Calu3 (cell line): ENCODE measurements at regions not wholly inside any gene's neighbourhood (a gene's known extent, or its start where the extent isn't known, plus 50 kb on each side); places are given as distances from the start of the nearest gene placed in this dataset.

Source experiments
- BruUV-seq: library from RNA; stranded (reverse); fragments of 400-500 nt; replicated peaks from 2 replicates; lab custom pipeline; 2021; lab: Mats Ljungman, UMichigan
- CTCF ChIA-PET: fragments of 300-600 bp; sonication (Branson Sonifier 250); formaldehyde crosslinking; loops from one replicate; lab custom pipeline; 2022; ENCODE audit warnings: antibody characterized with exemption; lab: Charles Lee
- DNase-seq: peaks from one replicate; pipeline ENCODE4 v3.0.0; 2022
- H3K27ac Mint-ChIP-seq: one replicate; pipeline ENCODE4 v1.8.0; 2022; ENCODE audit warnings: mixed read lengths; ENCODE audit not compliant: unreplicated experiment
- H3K27me3 Mint-ChIP-seq: one replicate; pipeline ENCODE4 v1.8.0; 2022; ENCODE audit warnings: mixed read lengths; ENCODE audit not compliant: unreplicated experiment
- H3K36me3 Mint-ChIP-seq: one replicate; pipeline ENCODE4 v1.8.0; 2022; ENCODE audit warnings: mild to moderate bottlenecking, moderate library complexity, mixed read lengths; ENCODE audit not compliant: insufficient read depth, unreplicated experiment
- H3K4me1 Mint-ChIP-seq: one replicate; pipeline ENCODE4 v1.8.0; 2022; ENCODE audit warnings: mild to moderate bottlenecking, low read depth, mixed read lengths; ENCODE audit not compliant: unreplicated experiment
- H3K4me3 Mint-ChIP-seq: one replicate; pipeline ENCODE4 v1.8.0; 2022; ENCODE audit warnings: mild to moderate bottlenecking, low read depth, moderate library complexity, mixed read lengths; ENCODE audit not compliant: unreplicated experiment
- H3K9me3 Mint-ChIP-seq: one replicate; pipeline ENCODE4 v1.8.0; 2022; ENCODE audit warnings: low read depth, mixed read lengths; ENCODE audit not compliant: unreplicated experiment
- intact Hi-C: fragments of 100-400 bp; cut with micrococcal nuclease; formaldehyde crosslinking; loops from one replicate; pipeline ENCODE4 v1.10.0; 2022; ENCODE audit not compliant: unreplicated experiment
- TF ChIP-seq, protein P1 (sequence below): fragments of 200-600 bp; IDR thresholded peaks from one replicate; pipeline ENCODE4 v1.8.0; 2022; ENCODE audit warnings: antibody characterized with exemption; ENCODE audit not compliant: unreplicated experiment

DNA sequence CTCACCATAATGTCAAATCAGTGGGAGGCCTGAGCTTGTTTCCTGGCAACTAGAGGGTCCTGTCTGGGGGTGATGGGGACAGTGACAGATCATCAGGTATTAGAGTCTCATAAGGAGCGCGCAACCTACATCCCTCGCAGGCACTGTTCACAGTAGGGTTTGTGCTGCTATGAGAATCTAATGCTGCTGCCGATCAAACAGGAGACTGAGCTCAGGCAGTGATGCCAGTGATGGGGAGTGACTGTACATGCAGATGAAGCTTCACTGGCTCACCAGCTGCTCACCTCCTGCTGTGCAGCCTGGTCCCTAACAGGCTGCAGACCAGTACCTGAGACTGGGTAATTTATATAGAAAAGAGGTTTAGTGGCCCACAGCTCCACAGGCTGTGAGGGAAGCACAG is 147.3 kb downstream of the TTLL2 start:
- TF ChIP-seq, protein P1, sequence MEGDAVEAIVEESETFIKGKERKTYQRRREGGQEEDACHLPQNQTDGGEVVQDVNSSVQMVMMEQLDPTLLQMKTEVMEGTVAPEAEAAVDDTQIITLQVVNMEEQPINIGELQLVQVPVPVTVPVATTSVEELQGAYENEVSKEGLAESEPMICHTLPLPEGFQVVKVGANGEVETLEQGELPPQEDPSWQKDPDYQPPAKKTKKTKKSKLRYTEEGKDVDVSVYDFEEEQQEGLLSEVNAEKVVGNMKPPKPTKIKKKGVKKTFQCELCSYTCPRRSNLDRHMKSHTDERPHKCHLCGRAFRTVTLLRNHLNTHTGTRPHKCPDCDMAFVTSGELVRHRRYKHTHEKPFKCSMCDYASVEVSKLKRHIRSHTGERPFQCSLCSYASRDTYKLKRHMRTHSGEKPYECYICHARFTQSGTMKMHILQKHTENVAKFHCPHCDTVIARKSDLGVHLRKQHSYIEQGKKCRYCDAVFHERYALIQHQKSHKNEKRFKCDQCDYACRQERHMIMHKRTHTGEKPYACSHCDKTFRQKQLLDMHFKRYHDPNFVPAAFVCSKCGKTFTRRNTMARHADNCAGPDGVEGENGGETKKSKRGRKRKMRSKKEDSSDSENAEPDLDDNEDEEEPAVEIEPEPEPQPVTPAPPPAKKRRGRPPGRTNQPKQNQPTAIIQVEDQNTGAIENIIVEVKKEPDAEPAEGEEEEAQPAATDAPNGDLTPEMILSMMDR: no peak
- Mint-ChIP-seq H3K9me3 (no peaks in the 10 kb centered on the region), H3K27me3 (peaks cover 54% of the 10 kb centered on the region), H3K27ac (no peak overlapping the region), H3K36me3 (no peaks in the 10 kb centered on the region), H3K4me3 (no peak overlapping the region), H3K4me1 (peaks cover 14% of the 10 kb centered on the region)
- intact Hi-C loops: no loop called here
- DNase-seq: no peak
- BruUV-seq: no TSS peak
- CTCF ChIA-PET: no interaction called here

DNA sequence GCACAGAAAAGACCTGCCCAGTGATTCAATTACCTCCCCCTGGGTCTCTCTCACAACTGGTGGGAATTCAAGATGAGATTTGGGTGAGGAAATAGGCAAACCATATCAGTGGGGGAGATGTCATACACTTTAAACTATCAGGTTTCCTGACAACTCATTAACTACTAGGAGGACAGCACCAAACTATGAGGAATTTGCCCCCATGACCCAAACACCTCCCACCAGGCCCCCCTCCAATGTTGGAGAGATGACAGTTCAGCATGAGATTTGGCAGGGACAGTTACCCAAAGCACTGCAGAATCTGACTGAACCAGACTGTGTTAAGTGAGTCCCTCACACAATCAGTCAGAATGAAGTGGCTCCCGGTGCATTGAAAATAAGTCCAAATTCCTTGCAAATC is 148.0 kb downstream of the TTLL2 start:
- Mint-ChIP-seq H3K27me3 (peaks cover 52% of the 10 kb centered on the region), H3K4me1 (peaks cover 14% of the 10 kb centered on the region), H3K27ac (no peak overlapping the region), H3K9me3 (no peaks in the 10 kb centered on the region), H3K4me3 (no peak overlapping the region), H3K36me3 (no peaks in the 10 kb centered on the region)
- DNase-seq: no peak
- TF ChIP-seq, protein P1: no peak
- intact Hi-C loops: no loop called here
- BruUV-seq: no TSS peak
- CTCF ChIA-PET: no interaction called here

DNA sequence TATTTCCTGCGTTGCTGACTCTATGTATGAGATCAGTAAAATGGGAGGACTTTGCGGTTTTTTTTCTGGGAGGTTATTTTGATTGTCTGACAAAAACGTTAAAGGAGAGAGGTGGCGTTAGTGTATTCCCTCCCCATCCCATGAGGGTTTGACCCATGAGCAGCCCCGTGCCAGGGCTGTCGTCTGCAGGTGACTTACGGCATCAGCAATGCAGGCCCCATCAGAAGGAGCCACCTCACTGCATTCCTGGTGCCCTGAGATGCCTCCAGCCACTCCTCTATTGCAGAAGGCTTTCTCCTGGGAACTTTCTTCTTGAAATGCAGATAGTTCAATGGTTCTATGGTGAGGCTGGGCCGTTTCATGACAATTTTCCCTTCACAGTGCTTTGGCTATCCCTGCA is 149.3 kb downstream of the TTLL2 start:
- no peak overlapping the region for H3K4me3 Mint-ChIP-seq
- intact Hi-C loops: no loop called here
- H3K27ac Mint-ChIP-seq: no peak overlapping the region
- no TSS peak for BruUV-seq
- no peaks in the 10 kb centered on the region for H3K9me3 Mint-ChIP-seq
- DNase-seq: no peak
- CTCF ChIA-PET: interaction anchor here (2.7 kb wide), 1 partner anchor 11 kb away, joined by 12 read pairs; no protein-coding TSS in a partner anchor
- TF ChIP-seq, protein P1: no peak
- H3K36me3 Mint-ChIP-seq: no peaks in the 10 kb centered on the region
- H3K27me3 Mint-ChIP-seq: peaks cover 60% of the 10 kb centered on the region
- H3K4me1 Mint-ChIP-seq: peaks cover 14% of the 10 kb centered on the region

DNA sequence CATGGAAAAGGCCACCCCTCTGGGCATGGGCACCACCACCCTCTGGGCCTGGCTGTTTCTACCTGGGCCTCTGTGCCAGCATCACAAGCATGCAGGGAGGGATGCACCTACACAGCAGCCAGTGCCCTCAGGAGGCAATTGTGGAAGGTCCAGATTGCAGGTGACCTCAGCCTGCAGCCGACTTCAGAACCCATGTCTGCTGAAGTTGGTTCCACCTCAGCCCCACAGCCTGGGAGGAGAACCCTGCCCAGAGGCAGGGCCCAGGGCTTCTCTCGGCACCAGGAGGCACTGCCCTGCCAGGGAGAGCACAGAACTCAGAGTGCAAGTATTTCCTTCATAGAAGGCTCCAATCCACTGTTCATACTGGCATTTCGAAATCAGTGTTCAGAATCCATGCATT is 149.8 kb downstream of the TTLL2 start:
- TF ChIP-seq, protein P1: no peak
- Mint-ChIP-seq H3K27ac (no peak overlapping the region), H3K9me3 (no peaks in the 10 kb centered on the region), H3K27me3 (peaks cover 66% of the 10 kb centered on the region), H3K4me1 (peaks cover 14% of the 10 kb centered on the region), H3K36me3 (no peaks in the 10 kb centered on the region), H3K4me3 (no peak overlapping the region)
- intact Hi-C loops: no loop called here
- DNase-seq: no peak
- CTCF ChIA-PET: interaction anchor here (2.7 kb wide), 1 partner anchor 11 kb away, joined by 12 read pairs; no protein-coding TSS in a partner anchor
- BruUV-seq: no TSS peak
